OCI-LY3 (cell line): ENCODE measurements at regions not wholly inside any gene's neighbourhood (a gene's known extent, or its start where the extent isn't known, plus 50 kb on each side); places are given as distances from the start of the nearest gene placed in this dataset.

Experiments
- H2AFZ ChIP-seq: fragments of 200-600, 300-600 bp; shearing (Covaris generic); 2 replicates; pipeline ENCODE4 v1.6.0; 2014; ENCODE audit warnings: antibody characterized with exemption, low read depth, low read length
- H3K27ac ChIP-seq: fragments of 200-600, 300-600 bp; sonication (generic); 2 replicates; pipeline ENCODE4 v1.5.1; 2014; ENCODE audit warnings: mild to moderate bottlenecking, low read length, moderate library complexity, mixed read lengths
- H3K27me3 ChIP-seq: fragments of 200-600, 300-600 bp; sonication (generic); 2 replicates; pipeline ENCODE4 v1.6.1; 2014; ENCODE audit warnings: low read depth, low read length, mixed read lengths
- H3K36me3 ChIP-seq: fragments of 200-600, 300-600 bp; sonication (generic); replicated peaks from 2 replicates; pipeline ENCODE3; 2014; ENCODE audit warnings: low read depth, low read length, mixed read lengths
- H3K4me1 ChIP-seq: fragments of 300-600, 200-600 bp; sonication (generic); 2 replicates; pipeline ENCODE4 v1.6.1; 2014; ENCODE audit warnings: low read length, mixed read lengths
- H3K4me2 ChIP-seq: fragments of 200-600, 300-600 bp; sonication (generic); 2 replicates; pipeline ENCODE4 v1.6.1; 2014; ENCODE audit warnings: low read length, mixed read lengths
- H3K4me3 ChIP-seq: fragments of 300-600, 200-600 bp; sonication (generic); 2 replicates; pipeline ENCODE4 v1.5.1; 2014; ENCODE audit warnings: antibody characterized with exemption, mild to moderate bottlenecking, low read length, moderate library complexity
- H3K79me2 ChIP-seq: fragments of 300-600, 200-600 bp; shearing (Covaris generic); 2 replicates; pipeline ENCODE4 v1.6.1; 2014; ENCODE audit warnings: mild to moderate bottlenecking, low read length, mixed read lengths
- H3K9ac ChIP-seq: fragments of 300-600, 200-600 bp; shearing (Covaris generic); 2 replicates; pipeline ENCODE4 v1.6.0; 2014; ENCODE audit warnings: mild to moderate bottlenecking, low read length, moderate library complexity
- H3K9me3 ChIP-seq: fragments of 200-600, 300-600 bp; shearing (Covaris generic); 2 replicates; pipeline ENCODE4 v1.6.1; 2014; ENCODE audit warnings: low read length, mixed read lengths; ENCODE audit not compliant: insufficient read depth
- H4K20me1 ChIP-seq: fragments of 200-600, 300-600 bp; sonication (generic); 2 replicates; pipeline ENCODE4 v1.6.1; 2016; ENCODE audit warnings: low read length, mixed read lengths; ENCODE audit not compliant: insufficient read depth
- CTCF ChIP-seq: fragments of 200-600, 300-600 bp; sonication (generic); IDR thresholded peaks from 2 replicates; pipeline ENCODE4 v1.5.1; 2014; ENCODE audit warnings: antibody characterized with exemption, low read length, low read depth
- EZH2phosphoT487 ChIP-seq: fragments of 200-600 bp; shearing (Covaris generic); IDR thresholded peaks from 2 replicates; pipeline ENCODE4 v1.6.1; 2018; ENCODE audit warnings: antibody characterized with exemption, mixed run types, low read depth

GRCh38 chr12:88361493-88361892, 218.8 kb downstream of the KITLG start:
- Histone ChIP-seq H3K9me3 (no peaks in the 10 kb centered on the region), H3K36me3 (no peaks in the 10 kb centered on the region), H3K9ac (no peak overlapping the region), H3K4me1 (no peaks in the 10 kb centered on the region), H2AFZ (no peak overlapping the region), H4K20me1 (no peaks in the 10 kb centered on the region), H3K4me3 (no peak overlapping the region), H3K79me2 (no peaks in the 10 kb centered on the region), H3K27ac (no peak overlapping the region), H3K4me2 (no peak overlapping the region), H3K27me3 (no peaks in the 10 kb centered on the region)
- no peak for TF ChIP-seq CTCF
- no peak for TF ChIP-seq EZH2phosphoT487

- H2AFZ ChIP-seq: no peak overlapping the region
- H3K4me3 ChIP-seq: no peak overlapping the region
- H3K9ac ChIP-seq: no peak overlapping the region
- H3K27me3 ChIP-seq: no peaks in the 10 kb centered on the region
- no peaks in the 10 kb centered on the region for H3K79me2 ChIP-seq
- H4K20me1 ChIP-seq: no peaks in the 10 kb centered on the region
- H3K9me3 ChIP-seq: no peaks in the 10 kb centered on the region
- H3K4me1 ChIP-seq: no peaks in the 10 kb centered on the region
- H3K36me3 ChIP-seq: no peaks in the 10 kb centered on the region
- H3K27ac ChIP-seq: no peak overlapping the region
- no peak overlapping the region for H3K4me2 ChIP-seq
- no peak for TF ChIP-seq CTCF
Measured at GRCh38 chr12:88362439-88362838, 217.8 kb downstream of the KITLG start.

GRCh38 chr12:88365403-88365802, 214.9 kb downstream of the KITLG start:
- Histone ChIP-seq H4K20me1 (no peaks in the 10 kb centered on the region), H3K4me2 (no peak overlapping the region), H3K9ac (no peak overlapping the region), H2AFZ (no peak overlapping the region), H3K4me3 (no peak overlapping the region), H3K79me2 (no peaks in the 10 kb centered on the region), H3K9me3 (no peaks in the 10 kb centered on the region), H3K27ac (no peak overlapping the region), H3K36me3 (no peaks in the 10 kb centered on the region), H3K4me1 (no peaks in the 10 kb centered on the region), H3K27me3 (no peaks in the 10 kb centered on the region)
- no peak for TF ChIP-seq CTCF
- no peak for TF ChIP-seq EZH2phosphoT487

- Histone ChIP-seq H3K9me3 (no peaks in the 10 kb centered on the region), H3K4me1 (no peaks in the 10 kb centered on the region), H3K4me3 (no peak overlapping the region), H3K36me3 (no peaks in the 10 kb centered on the region), H2AFZ (no peak overlapping the region), H4K20me1 (no peaks in the 10 kb centered on the region), H3K79me2 (no peaks in the 10 kb centered on the region), H3K9ac (no peak overlapping the region), H3K27me3 (no peaks in the 10 kb centered on the region), H3K27ac (no peak overlapping the region), H3K4me2 (no peak overlapping the region)
- TF ChIP-seq CTCF: no peak
- no peak for TF ChIP-seq EZH2phosphoT487
Measured at GRCh38 chr12:88366101-88366500, 214.2 kb downstream of the KITLG start.
